Muscle layer of duodenum (tissue), 2 donors: ENCODE measurements at regions not wholly inside any gene's neighbourhood (a gene's known extent, or its start where the extent isn't known, plus 50 kb on each side); places are given as distances from the start of the nearest gene placed in this dataset.

ENCODE experiments used
- H3K27ac ChIP-seq: one replicate; pipeline ENCODE4 v1.7.0; 2013; ENCODE audit warnings: mild to moderate bottlenecking, low read length
- H3K27me3 ChIP-seq: one replicate; pipeline ENCODE4 v1.7.0; 2013; ENCODE audit warnings: low read depth, mild to moderate bottlenecking, control low read depth, low read length
- H3K36me3 ChIP-seq, 2 donors: one replicate each; pipeline ENCODE4 v1.7.0; 2013; ENCODE audit warnings: low read length in 2 of 2, control low read depth in 1 of 2, mild to moderate bottlenecking in 1 of 2; ENCODE audit not compliant: insufficient read depth in 2 of 2, control insufficient read depth in 1 of 2
- H3K4me1 ChIP-seq, 2 donors: one replicate each; pipeline ENCODE4 v1.7.0; 2013; ENCODE audit warnings: low read length in 2 of 2, mild to moderate bottlenecking in 2 of 2, control low read depth in 1 of 2, moderate library complexity in 1 of 2; ENCODE audit not compliant: insufficient read depth in 2 of 2, control insufficient read depth in 1 of 2
- H3K4me3 ChIP-seq, 2 donors: one replicate each; pipeline ENCODE4 v1.7.0; 2013; ENCODE audit warnings: low read length in 2 of 2, low read depth in 1 of 2, mild to moderate bottlenecking in 1 of 2
- H3K9me3 ChIP-seq, 2 donors: one replicate each; pipeline ENCODE4 v1.7.0; 2013; ENCODE audit warnings: low read length in 2 of 2, control low read depth in 1 of 2, mild to moderate bottlenecking in 1 of 2; ENCODE audit not compliant: control insufficient read depth in 1 of 2
- donor health status: healthy.

GRCh38 chr12:114884575-114884974 lies 200.6 kb upstream of the TBX3 start:
- no peaks in the 10 kb centered on the region for H3K36me3 ChIP-seq
- H3K4me1 ChIP-seq: no peaks in the 10 kb centered on the region
- H3K9me3 ChIP-seq: no peaks in the 10 kb centered on the region
- no peak overlapping the region for H3K4me3 ChIP-seq
- H3K27ac ChIP-seq: no peak overlapping the region
- H3K27me3 ChIP-seq: no peaks in the 10 kb centered on the region

- Histone ChIP-seq H3K4me3 (no peak overlapping the region), H3K27me3 (no peaks in the 10 kb centered on the region), H3K36me3 (no peaks in the 10 kb centered on the region), H3K27ac (no peak overlapping the region), H3K4me1 (no peaks in the 10 kb centered on the region), H3K9me3 (no peaks in the 10 kb centered on the region)
Measured at GRCh38 chr12:114882083-114882482, 198.1 kb upstream of the TBX3 start.

GRCh38 chr12:114879354-114879753 lies 195.4 kb upstream of the TBX3 start:
- no peaks in the 10 kb centered on the region for H3K9me3 ChIP-seq
- H3K27me3 ChIP-seq: no peaks in the 10 kb centered on the region
- no peak overlapping the region for H3K27ac ChIP-seq
- H3K36me3 ChIP-seq: no peaks in the 10 kb centered on the region
- H3K4me3 ChIP-seq: no peak overlapping the region
- no peaks in the 10 kb centered on the region for H3K4me1 ChIP-seq

- H3K27me3 ChIP-seq: no peaks in the 10 kb centered on the region
- no peaks in the 10 kb centered on the region for H3K9me3 ChIP-seq
Measured at GRCh38 chr12:114878781-114879180, 194.8 kb upstream of the TBX3 start.

GRCh38 chr12:114876968-114877680 lies 193.1 kb upstream of the TBX3 start:
- no peak overlapping the region for H3K27ac ChIP-seq
- no peaks in the 10 kb centered on the region for H3K27me3 ChIP-seq
- H3K4me1 ChIP-seq: no peaks in the 10 kb centered on the region
- no peaks in the 10 kb centered on the region for H3K36me3 ChIP-seq
- no peak overlapping the region for H3K4me3 ChIP-seq
- no peaks in the 10 kb centered on the region for H3K9me3 ChIP-seq

More at GRCh38 chr12:114878781-114879180, 194.8 kb upstream of the TBX3 start:
- Histone ChIP-seq H3K36me3 (no peaks in the 10 kb centered on the region), H3K27ac (no peak overlapping the region), H3K4me3 (no peak overlapping the region), H3K4me1 (no peaks in the 10 kb centered on the region)

- Histone ChIP-seq H3K9me3 (no peaks in the 10 kb centered on the region), H3K36me3 (no peaks in the 10 kb centered on the region), H3K4me1 (no peaks in the 10 kb centered on the region), H3K27ac (no peak overlapping the region), H3K27me3 (no peaks in the 10 kb centered on the region), H3K4me3 (no peak overlapping the region)
Measured at GRCh38 chr12:114875313-114875712, 191.3 kb upstream of the TBX3 start.

- H3K4me1 ChIP-seq: no peaks in the 10 kb centered on the region
- no peaks in the 10 kb centered on the region for H3K9me3 ChIP-seq
- H3K27me3 ChIP-seq: no peaks in the 10 kb centered on the region
- no peak overlapping the region for H3K4me3 ChIP-seq
- no peak overlapping the region for H3K27ac ChIP-seq
- H3K36me3 ChIP-seq: no peaks in the 10 kb centered on the region
Measured at GRCh38 chr12:114873656-114874055, 189.7 kb upstream of the TBX3 start.

- Histone ChIP-seq H3K36me3 (no peaks in the 10 kb centered on the region), H3K27me3 (no peaks in the 10 kb centered on the region), H3K27ac (no peak overlapping the region), H3K4me3 (no peak overlapping the region), H3K9me3 (no peaks in the 10 kb centered on the region), H3K4me1 (peaks cover 0 to 4% of the 10 kb centered on the region in 2 donors)
Measured at GRCh38 chr12:114868995-114869834, 185.2 kb upstream of the TBX3 start.

GRCh38 chr12:114866331-114866730 lies 182.4 kb upstream of the TBX3 start:
- Histone ChIP-seq H3K4me3 (no peak overlapping the region), H3K27ac (no peak overlapping the region), H3K27me3 (no peaks in the 10 kb centered on the region), H3K9me3 (peaks cover 0 to under 1% of the 10 kb centered on the region in 2 donors), H3K4me1 (peaks cover 0 to 4% of the 10 kb centered on the region in 2 donors), H3K36me3 (no peaks in the 10 kb centered on the region)

GRCh38 chr12:114864837-114865551 lies 181.0 kb upstream of the TBX3 start:
- Histone ChIP-seq H3K27ac (no peak overlapping the region), H3K36me3 (no peaks in the 10 kb centered on the region), H3K4me3 (no peak overlapping the region), H3K9me3 (peaks cover 0 to 6% of the 10 kb centered on the region in 2 donors), H3K27me3 (no peaks in the 10 kb centered on the region), H3K4me1 (peaks cover 0 to 4% of the 10 kb centered on the region in 2 donors)

GRCh38 chr12:114863911-114864310 lies 179.9 kb upstream of the TBX3 start:
- H3K36me3 ChIP-seq: no peaks in the 10 kb centered on the region
- H3K4me1 ChIP-seq: peaks cover 0 to 4% of the 10 kb centered on the region in 2 donors
- H3K27ac ChIP-seq: no peak overlapping the region
- H3K9me3 ChIP-seq: peaks cover 0 to 6% of the 10 kb centered on the region in 2 donors
- no peaks in the 10 kb centered on the region for H3K27me3 ChIP-seq
- H3K4me3 ChIP-seq: no peak overlapping the region
